ENCODE measurements at regions not wholly inside any gene's neighbourhood (a gene's known extent, or its start where the extent isn't known, plus 50 kb on each side); places are given as distances from the start of the nearest gene placed in this dataset.

DNA sequence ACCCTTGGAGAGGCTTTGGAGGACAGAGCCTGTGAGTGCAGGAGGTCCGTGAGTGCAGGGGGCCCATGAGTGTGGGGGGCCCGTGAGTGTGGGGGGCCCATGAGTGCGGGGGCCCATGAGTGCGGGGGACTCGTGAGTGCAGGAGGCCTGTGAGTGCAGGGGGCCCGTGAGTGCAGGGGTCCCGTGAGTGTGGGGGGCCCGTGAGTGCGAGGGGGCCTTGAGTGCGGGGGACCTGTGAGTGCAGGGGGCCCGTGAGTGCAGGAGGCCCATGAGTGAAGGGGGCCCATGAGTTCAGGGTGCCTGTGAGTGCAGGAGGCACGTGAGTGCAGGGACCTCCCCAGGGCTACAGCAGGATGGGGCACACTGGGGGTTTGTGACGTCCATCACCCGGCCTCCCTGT, 108.3 kb upstream of the TTC34 start:
- Histone ChIP-seq H3K4me1 (ENCODE audit: insufficient read depth, low read length) (no peaks in the 10 kb centered on the region), H3K4me2 (ENCODE audit: low read length) (no peak overlapping the region), H2AFZ (ENCODE audit: low read depth, low read length) (no peak overlapping the region), H3K36me3 (ENCODE audit: insufficient read depth, low read length) (no peaks in the 10 kb centered on the region), H3K27me3 (ENCODE audit: insufficient read depth, low read length) (no peaks in the 10 kb centered on the region), H3K9ac (ENCODE audit: low read length) (no peak overlapping the region), H3K79me2 (ENCODE audit: insufficient read depth, low read length) (no peaks in the 10 kb centered on the region), H3K9me3 (ENCODE audit: insufficient read depth, low read depth, low read length) (peaks cover 3% of the 10 kb centered on the region), H3K27ac (ENCODE audit: low read depth, low read length) (no peak overlapping the region), H4K20me1 (ENCODE audit: insufficient read depth, low read length) (no peaks in the 10 kb centered on the region), H3K4me3 (ENCODE audit: insufficient read depth, low read depth, low read length) (no peak overlapping the region)
- Mint-ChIP-seq H3K27me3 (ENCODE audit: low read depth, unreplicated experiment) (peaks cover 7% of the 10 kb centered on the region), H3K27ac (ENCODE audit: unreplicated experiment) (no peak overlapping the region), H3K4me1 (ENCODE audit: low read depth, unreplicated experiment) (no peaks in the 10 kb centered on the region), H3K9me3 (ENCODE audit: unreplicated experiment) (no peaks in the 10 kb centered on the region), H3K36me3 (ENCODE audit: low read depth, unreplicated experiment) (no peaks in the 10 kb centered on the region), H3K4me3 (ENCODE audit: unreplicated experiment) (no peak overlapping the region)
- TF ChIP-seq EZH2 (IDR thresholded peaks at IDR 0.05; ENCODE audit: insufficient read depth, low read length) = no peak
- TF ChIP-seq, protein P1, sequence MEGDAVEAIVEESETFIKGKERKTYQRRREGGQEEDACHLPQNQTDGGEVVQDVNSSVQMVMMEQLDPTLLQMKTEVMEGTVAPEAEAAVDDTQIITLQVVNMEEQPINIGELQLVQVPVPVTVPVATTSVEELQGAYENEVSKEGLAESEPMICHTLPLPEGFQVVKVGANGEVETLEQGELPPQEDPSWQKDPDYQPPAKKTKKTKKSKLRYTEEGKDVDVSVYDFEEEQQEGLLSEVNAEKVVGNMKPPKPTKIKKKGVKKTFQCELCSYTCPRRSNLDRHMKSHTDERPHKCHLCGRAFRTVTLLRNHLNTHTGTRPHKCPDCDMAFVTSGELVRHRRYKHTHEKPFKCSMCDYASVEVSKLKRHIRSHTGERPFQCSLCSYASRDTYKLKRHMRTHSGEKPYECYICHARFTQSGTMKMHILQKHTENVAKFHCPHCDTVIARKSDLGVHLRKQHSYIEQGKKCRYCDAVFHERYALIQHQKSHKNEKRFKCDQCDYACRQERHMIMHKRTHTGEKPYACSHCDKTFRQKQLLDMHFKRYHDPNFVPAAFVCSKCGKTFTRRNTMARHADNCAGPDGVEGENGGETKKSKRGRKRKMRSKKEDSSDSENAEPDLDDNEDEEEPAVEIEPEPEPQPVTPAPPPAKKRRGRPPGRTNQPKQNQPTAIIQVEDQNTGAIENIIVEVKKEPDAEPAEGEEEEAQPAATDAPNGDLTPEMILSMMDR (IDR thresholded peaks at IDR 0.05; ENCODE audit: insufficient read depth, low read depth, low read length) = no peak
- DNase-seq (ENCODE audit: low read depth) (no peak), FAIRE-seq (no peak)

DNA sequence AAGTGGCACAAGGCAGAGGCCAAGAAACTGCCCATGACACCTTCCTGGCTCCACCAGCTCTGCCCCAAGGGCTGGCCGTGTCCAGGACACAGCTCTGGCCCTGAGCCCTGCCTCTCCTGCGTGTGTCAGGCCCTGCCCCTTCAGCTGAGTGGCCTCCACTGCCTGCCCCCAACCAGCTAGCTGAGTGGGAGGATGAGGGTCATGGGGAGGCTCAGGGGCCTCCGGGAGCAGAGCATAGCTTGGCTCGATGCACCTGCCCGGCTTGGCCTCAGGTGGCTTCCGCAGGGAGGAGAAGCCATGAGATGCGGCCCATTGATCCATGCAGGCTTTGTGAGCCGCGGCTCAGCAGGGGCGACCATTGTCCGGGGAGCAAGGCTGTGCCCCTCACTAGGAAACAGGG, 108.7 kb upstream of the TTC34 start:
- Mint-ChIP-seq H3K27me3 (ENCODE audit: low read depth, unreplicated experiment) (peaks cover 7% of the 10 kb centered on the region), H3K4me3 (ENCODE audit: unreplicated experiment) (no peak overlapping the region), H3K27ac (ENCODE audit: unreplicated experiment) (no peak overlapping the region), H3K9me3 (ENCODE audit: unreplicated experiment) (no peaks in the 10 kb centered on the region), H3K36me3 (ENCODE audit: low read depth, unreplicated experiment) (no peaks in the 10 kb centered on the region), H3K4me1 (ENCODE audit: low read depth, unreplicated experiment) (no peaks in the 10 kb centered on the region)
- FAIRE-seq (no peak), DNase-seq (ENCODE audit: low read depth) (no peak)
- H3K27ac ChIP-seq (ENCODE audit: low read depth, low read length) = no peak overlapping the region
- H3K79me2 ChIP-seq (ENCODE audit: insufficient read depth, low read length) = no peaks in the 10 kb centered on the region
- H3K27me3 ChIP-seq (ENCODE audit: insufficient read depth, low read length) = no peaks in the 10 kb centered on the region
- no peak overlapping the region for H2AFZ ChIP-seq (ENCODE audit: low read depth, low read length)
- H4K20me1 ChIP-seq (ENCODE audit: insufficient read depth, low read length) = no peaks in the 10 kb centered on the region
- no peak overlapping the region for H3K4me2 ChIP-seq (ENCODE audit: low read length)
- H3K9me3 ChIP-seq (ENCODE audit: insufficient read depth, low read depth, low read length) = peaks cover 3% of the 10 kb centered on the region
- H3K9ac ChIP-seq (ENCODE audit: low read length) = no peak overlapping the region
- TF ChIP-seq, protein P1 (IDR thresholded peaks at IDR 0.05; ENCODE audit: insufficient read depth, low read depth, low read length) = no peak
- no peaks in the 10 kb centered on the region for H3K36me3 ChIP-seq (ENCODE audit: insufficient read depth, low read length)
- H3K4me3 ChIP-seq (ENCODE audit: insufficient read depth, low read depth, low read length) = no peak overlapping the region
- no peaks in the 10 kb centered on the region for H3K4me1 ChIP-seq (ENCODE audit: insufficient read depth, low read length)

DNA sequence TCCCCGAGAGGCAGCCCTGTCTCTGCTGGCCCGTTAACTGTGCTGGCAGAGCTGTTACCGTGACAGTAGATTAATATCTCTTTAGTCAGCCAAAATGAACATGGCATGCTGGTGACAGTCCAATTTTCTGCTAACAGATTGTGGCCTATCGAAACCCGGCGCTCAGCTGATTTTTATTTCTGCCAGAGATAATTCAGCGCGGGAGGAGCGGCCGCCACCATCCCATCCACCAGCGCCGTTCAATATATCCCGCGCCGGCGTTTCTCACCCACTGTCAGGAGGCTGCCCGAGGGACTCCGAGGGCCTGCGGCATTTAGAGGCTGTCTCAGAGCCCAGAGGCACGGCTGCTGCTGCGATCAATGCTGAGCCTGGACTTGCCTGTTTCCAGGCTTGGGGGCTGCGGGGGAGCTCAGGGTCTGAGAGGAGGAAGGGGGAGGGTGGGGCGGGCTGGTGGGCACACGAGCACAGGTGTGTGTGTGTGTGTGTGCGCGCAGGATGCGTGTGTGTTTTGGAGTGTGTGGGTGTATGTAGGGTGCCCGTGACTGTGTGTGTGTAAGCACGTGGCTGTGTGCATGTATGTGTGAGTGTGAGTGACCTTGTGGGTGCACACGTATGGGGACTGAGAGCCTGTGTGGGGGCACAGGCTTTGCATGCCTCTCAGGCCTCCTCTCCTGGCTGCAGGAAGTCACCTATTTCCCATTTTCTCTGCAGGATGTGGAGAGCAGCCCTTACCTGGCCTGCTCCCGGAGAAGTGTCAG, 109.7 kb upstream of the ACTRT2 start:
- Histone ChIP-seq H3K9me3 (ENCODE audit: insufficient read depth, low read depth, low read length) (peaks cover 17% of the 10 kb centered on the region), H2AFZ (ENCODE audit: low read depth, low read length) (no peak overlapping the region), H3K36me3 (ENCODE audit: insufficient read depth, low read length) (no peaks in the 10 kb centered on the region), H4K20me1 (ENCODE audit: insufficient read depth, low read length) (no peaks in the 10 kb centered on the region), H3K4me2 (ENCODE audit: low read length) (no peak overlapping the region), H3K27me3 (ENCODE audit: insufficient read depth, low read length) (no peaks in the 10 kb centered on the region), H3K4me3 (ENCODE audit: insufficient read depth, low read depth, low read length) (no peak overlapping the region), H3K9ac (ENCODE audit: low read length) (no peak overlapping the region), H3K79me2 (ENCODE audit: insufficient read depth, low read length) (no peaks in the 10 kb centered on the region), H3K27ac (ENCODE audit: low read depth, low read length) (no peak overlapping the region), H3K4me1 (ENCODE audit: insufficient read depth, low read length) (no peaks in the 10 kb centered on the region)
- FAIRE-seq (no peak), DNase-seq (ENCODE audit: low read depth) (no peak)
- TF ChIP-seq EZH2 (IDR thresholded peaks at IDR 0.05; ENCODE audit: insufficient read depth, low read length) = no peak
- TF ChIP-seq, protein P1 (IDR thresholded peaks at IDR 0.05; ENCODE audit: insufficient read depth, low read depth, low read length) = no peak
- H3K9me3 Mint-ChIP-seq (ENCODE audit: unreplicated experiment) = no peaks in the 10 kb centered on the region
- no peak overlapping the region for H3K4me3 Mint-ChIP-seq (ENCODE audit: unreplicated experiment)
- H3K27me3 Mint-ChIP-seq (ENCODE audit: low read depth, unreplicated experiment) = peaks cover 5% of the 10 kb centered on the region
- H3K4me1 Mint-ChIP-seq (ENCODE audit: low read depth, unreplicated experiment) = no peaks in the 10 kb centered on the region
- H3K27ac Mint-ChIP-seq (ENCODE audit: unreplicated experiment) = no peak overlapping the region
- no peaks in the 10 kb centered on the region for H3K36me3 Mint-ChIP-seq (ENCODE audit: low read depth, unreplicated experiment)
